ENCODE measurements at regions not wholly inside any gene's neighbourhood (a gene's known extent, or its start where the extent isn't known, plus 50 kb on each side); places are given as distances from the start of the nearest gene placed in this dataset.

- ATAC-seq (no peak), DNase-seq (ENCODE audit: low read depth, low spot score) (no peak)
- intact Hi-C loops (cut with micrococcal nuclease; ENCODE audit: unreplicated experiment): no loop called here
- no peak overlapping the region for H3K4me3 ChIP-seq (ENCODE audit: low read depth in 2 of 2, low read length in 2 of 2)
- no peaks in the 10 kb centered on the region for H3K36me3 ChIP-seq (ENCODE audit: control insufficient read depth, insufficient read depth, low read length)
- H3K27ac ChIP-seq (ENCODE audit: low read length): no peak overlapping the region
- BruUV-seq (replicated peaks): no TSS peak
- ChIA-PET CTCF (no interaction called here), POLR2A (no interaction called here)
- H3K27me3 ChIP-seq (ENCODE audit: control insufficient read depth, insufficient read depth, low read length): peaks cover 2% of the 10 kb centered on the region
- H3K4me1 ChIP-seq (ENCODE audit: control insufficient read depth, insufficient read depth, low read length): no peaks in the 10 kb centered on the region
- in situ Hi-C loops (cut with HindIII; ENCODE audit: low pct_unique_long_range_greater_than_20kb, low sequenced_read_pairs): no loop called here
- H3K9me3 ChIP-seq (ENCODE audit: control insufficient read depth, insufficient read depth, low read depth, low read length): no peaks in the 10 kb centered on the region
- TF ChIP-seq REST (IDR thresholded peaks at IDR 0.05; ENCODE audit: insufficient read depth in 1 of 2, low read depth in 2 of 2, low read length in 1 of 2) (no peak), CTCF (IDR thresholded peaks at IDR 0.05) (no peak), SIN3A (IDR thresholded peaks at IDR 0.05; ENCODE audit: borderline replicate concordance, insufficient read depth, low read depth, low read length) (no peak), POLR2AphosphoS5 (IDR thresholded peaks at IDR 0.05; ENCODE audit: low read depth, low read length) (no peak), TCF7L2 (IDR thresholded peaks at IDR 0.05; ENCODE audit: low read depth, low read length) (no peak)
Measured at GRCh38 chr16:56125922-56126321, 65.4 kb upstream of the GNAO1 start.

- BruUV-seq (replicated peaks): no TSS peak
- in situ Hi-C loops (cut with HindIII; ENCODE audit: low pct_unique_long_range_greater_than_20kb, low sequenced_read_pairs): no loop called here
- no peak overlapping the region for H3K4me3 ChIP-seq (ENCODE audit: low read depth in 2 of 2, low read length in 2 of 2)
- DNase-seq (ENCODE audit: low read depth, low spot score) (no peak), ATAC-seq (no peak)
- H3K36me3 ChIP-seq (ENCODE audit: control insufficient read depth, insufficient read depth, low read length): no peaks in the 10 kb centered on the region
- H3K27me3 ChIP-seq (ENCODE audit: control insufficient read depth, insufficient read depth, low read length): peaks cover 2% of the 10 kb centered on the region
- TF ChIP-seq POLR2AphosphoS5 (IDR thresholded peaks at IDR 0.05; ENCODE audit: low read depth, low read length) (no peak), SIN3A (IDR thresholded peaks at IDR 0.05; ENCODE audit: borderline replicate concordance, insufficient read depth, low read depth, low read length) (no peak), REST (IDR thresholded peaks at IDR 0.05; ENCODE audit: insufficient read depth in 1 of 2, low read depth in 2 of 2, low read length in 1 of 2) (no peak), TCF7L2 (IDR thresholded peaks at IDR 0.05; ENCODE audit: low read depth, low read length) (no peak), CTCF (IDR thresholded peaks at IDR 0.05) (no peak)
- H3K4me1 ChIP-seq (ENCODE audit: control insufficient read depth, insufficient read depth, low read length): no peaks in the 10 kb centered on the region
- ChIA-PET CTCF (no interaction called here), POLR2A (no interaction called here)
- intact Hi-C loops (cut with micrococcal nuclease; ENCODE audit: unreplicated experiment): no loop called here
- no peaks in the 10 kb centered on the region for H3K9me3 ChIP-seq (ENCODE audit: control insufficient read depth, insufficient read depth, low read depth, low read length)
- no peak overlapping the region for H3K27ac ChIP-seq (ENCODE audit: low read length)
Measured at GRCh38 chr16:56122251-56122650, 69.0 kb upstream of the GNAO1 start.
